Natural killer cell (primary cell): ENCODE measurements at regions not wholly inside any gene's neighbourhood (a gene's known extent, or its start where the extent isn't known, plus 50 kb on each side); places are given as distances from the start of the nearest gene placed in this dataset.

Source experiments
- ATAC-seq, 3 donors: fragments of 150-1000 bp in 2 of 3; fragments of 200-7000 bp in 1 of 3; cut with Tn5 transposase; 1 replicate in 1 of 3; 2 replicates in 2 of 3; pipeline ENCODE4 v1.10.0; 2021; ENCODE audit warnings: mild to moderate bottlenecking in 2 of 3, moderate library complexity in 2 of 3
- DNase-seq, 2 donors: peaks; one replicate each; pipeline versions ENCODE4 v3.0.0 to v3.0.0-alpha.2; 2013 to 2021; ENCODE audit warnings: mixed read lengths in 1 of 2
- H3K27ac ChIP-seq: one replicate; pipeline ENCODE4 v1.5.1; 2013; ENCODE audit warnings: mild to moderate bottlenecking, low read length
- H3K27me3 ChIP-seq: one replicate; pipeline ENCODE4 v1.6.1; 2013; ENCODE audit warnings: low read length; ENCODE audit not compliant: control insufficient read depth, insufficient read depth
- H3K36me3 ChIP-seq: one replicate; pipeline ENCODE4 v1.6.1; 2013; ENCODE audit warnings: low read length; ENCODE audit not compliant: control insufficient read depth, insufficient read depth
- H3K4me1 ChIP-seq: one replicate; pipeline ENCODE4 v1.6.1; 2013; ENCODE audit warnings: low read length; ENCODE audit not compliant: control insufficient read depth, insufficient read depth
- H3K4me3 ChIP-seq: one replicate; pipeline ENCODE4 v1.5.1; 2013; ENCODE audit warnings: low read length
- H3K9me3 ChIP-seq: one replicate; pipeline ENCODE4 v1.6.1; 2013; ENCODE audit warnings: low read length; ENCODE audit not compliant: control insufficient read depth, insufficient read depth
- H3K27ac Mint-ChIP-seq, 2 donors: one replicate each; pipeline ENCODE4 v1.8.0; 2022; ENCODE audit warnings: mild to moderate bottlenecking in 2 of 2, mixed read lengths in 2 of 2, moderate library complexity in 1 of 2
- H3K27me3 Mint-ChIP-seq, 2 donors: one replicate each; pipeline ENCODE4 v1.8.0; 2022; ENCODE audit warnings: low read depth in 2 of 2, mixed read lengths in 2 of 2
- H3K36me3 Mint-ChIP-seq: one replicate; pipeline ENCODE4 v1.8.0; 2022; ENCODE audit warnings: mixed read lengths
- H3K4me1 Mint-ChIP-seq, 2 donors: one replicate each; pipeline ENCODE4 v1.8.0; 2022; ENCODE audit warnings: mixed read lengths in 2 of 2
- H3K4me3 Mint-ChIP-seq: one replicate; pipeline ENCODE4 v1.8.0; 2022; ENCODE audit warnings: mild to moderate bottlenecking, moderate library complexity, mixed read lengths
- H3K9me3 Mint-ChIP-seq, 2 donors: one replicate each; pipeline ENCODE4 v1.8.0; 2022; ENCODE audit warnings: mixed read lengths in 2 of 2
- CTCF ChIP-seq: fragments of 200-600 bp; IDR thresholded peaks from one replicate; pipeline ENCODE4 v1.8.0; 2022; ENCODE audit warnings: antibody characterized with exemption
- WGBS: methylation state at CpG from one replicate; pipeline ENCODE4 v1.1.7; 2013; ENCODE audit warnings: missing lambda C conversion rate; ENCODE audit not compliant: insufficient coverage; 5-methylcytosine and 5-hydroxymethylcytosine counted together
- intact Hi-C: fragments of 100-400 bp; cut with micrococcal nuclease; formaldehyde crosslinking; loops from one replicate; pipeline ENCODE4 v1.14.2; 2022

- no peak for TF ChIP-seq CTCF
- no peaks in the 10 kb centered on the region for H3K27me3 ChIP-seq
- no peak overlapping the region for H3K27ac Mint-ChIP-seq
- H3K9me3 ChIP-seq = no peaks in the 10 kb centered on the region
- H3K4me1 ChIP-seq = no peaks in the 10 kb centered on the region
- H3K36me3 Mint-ChIP-seq = no peaks in the 10 kb centered on the region
- ATAC-seq (no peak), DNase-seq (no peak)
- no peak overlapping the region for H3K4me3 Mint-ChIP-seq
- no peak overlapping the region for H3K27ac ChIP-seq
- peaks cover 2% of the 10 kb centered on the region in 2 donors for H3K9me3 Mint-ChIP-seq
- 90% methylated on average over 1 of the region's 1 CpG for WGBS
- no peaks in the 10 kb centered on the region for H3K4me1 Mint-ChIP-seq
- intact Hi-C loops = no loop called here
- H3K36me3 ChIP-seq = no peaks in the 10 kb centered on the region
- peaks cover 19 to 22% of the 10 kb centered on the region in 2 donors for H3K27me3 Mint-ChIP-seq
- no peak overlapping the region for H3K4me3 ChIP-seq
Measured at GRCh38 chr6:40177598-40177997, 243.3 kb upstream of the MOCS1 start.

- Mint-ChIP-seq H3K9me3 (peaks cover 0 to 2% of the 10 kb centered on the region in 2 donors), H3K36me3 (no peaks in the 10 kb centered on the region), H3K27ac (no peak overlapping the region), H3K27me3 (peaks cover 19 to 24% of the 10 kb centered on the region in 2 donors), H3K4me3 (no peak overlapping the region), H3K4me1 (no peaks in the 10 kb centered on the region)
- Histone ChIP-seq H3K27me3 (no peaks in the 10 kb centered on the region), H3K9me3 (no peaks in the 10 kb centered on the region), H3K4me3 (no peak overlapping the region), H3K4me1 (no peaks in the 10 kb centered on the region), H3K27ac (no peak overlapping the region), H3K36me3 (no peaks in the 10 kb centered on the region)
- DNase-seq = no peak
- intact Hi-C loops = no loop called here
- no peak for ATAC-seq
- TF ChIP-seq CTCF = no peak
- 71% methylated on average over 4 of the region's 5 CpGs for WGBS
Measured at GRCh38 chr6:40176152-40176551, 241.9 kb upstream of the MOCS1 start.

GRCh38 chr6:40172272-40172671 is 238.0 kb upstream of the MOCS1 start:
- H3K36me3 ChIP-seq = no peaks in the 10 kb centered on the region
- H3K9me3 ChIP-seq = no peaks in the 10 kb centered on the region
- no peaks in the 10 kb centered on the region for H3K4me1 ChIP-seq
- no peak overlapping the region for H3K27ac ChIP-seq
- peaks cover 43 to 47% of the 10 kb centered on the region in 2 donors for H3K27me3 Mint-ChIP-seq
- no peak for DNase-seq
- intact Hi-C loops = no loop called here
- no peaks in the 10 kb centered on the region for H3K27me3 ChIP-seq
- ATAC-seq = no peak
- no peak overlapping the region for H3K27ac Mint-ChIP-seq
- no peak overlapping the region for H3K4me3 ChIP-seq
- WGBS = 96% methylated on average over 3 of the region's 3 CpGs
- no peaks in the 10 kb centered on the region for H3K36me3 Mint-ChIP-seq
- no peaks in the 10 kb centered on the region for H3K4me1 Mint-ChIP-seq
- TF ChIP-seq CTCF = no peak
- no peak overlapping the region for H3K4me3 Mint-ChIP-seq
- peaks cover 0 to 2% of the 10 kb centered on the region in 2 donors for H3K9me3 Mint-ChIP-seq

- Histone ChIP-seq H3K4me1 (no peaks in the 10 kb centered on the region), H3K9me3 (no peaks in the 10 kb centered on the region), H3K36me3 (no peaks in the 10 kb centered on the region), H3K27ac (no peak overlapping the region), H3K27me3 (no peaks in the 10 kb centered on the region), H3K4me3 (no peak overlapping the region)
- Mint-ChIP-seq H3K27me3 (peaks cover 36 to 40% of the 10 kb centered on the region in 2 donors), H3K36me3 (no peaks in the 10 kb centered on the region), H3K4me3 (no peak overlapping the region), H3K9me3 (no peaks in the 10 kb centered on the region), H3K27ac (no peak overlapping the region), H3K4me1 (no peaks in the 10 kb centered on the region)
- no peak for TF ChIP-seq CTCF
- intact Hi-C loops = no loop called here
- WGBS = 91% methylated on average over 1 of the region's 1 CpG
- ATAC-seq = no peak
- DNase-seq = no peak
Measured at GRCh38 chr6:40171343-40171742, 237.1 kb upstream of the MOCS1 start.
